Body of pancreas (tissue), 4 donors: ENCODE measurements at regions not wholly inside any gene's neighbourhood (a gene's known extent, or its start where the extent isn't known, plus 50 kb on each side); places are given as distances from the start of the nearest gene placed in this dataset.
A peak's percentile ranks its signal among the peaks of the same experiment; 100 is the strongest.

Experiments used
- ATAC-seq: fragments of 150-250 bp; one replicate; pipeline ENCODE4 v1.9.1; 2016
- DNase-seq, 4 donors: peaks; one replicate each; pipeline ENCODE4 v3.0.0-alpha.2; 2019
- H3K27ac ChIP-seq, 4 donors: fragments of 200-600 bp; sonication (generic); 1 replicate in 3 of 4; 2 replicates in 1 of 4; pipeline versions ENCODE4 v1.5.1 to v1.6.1; 2016 to 2019; ENCODE audit warnings: mild to moderate bottlenecking in 1 of 4, mixed read lengths in 1 of 4, moderate library complexity in 1 of 4
- H3K27me3 ChIP-seq, 2 donors: fragments of 200-600 bp; sonication (generic); one replicate each; pipeline ENCODE4 v1.6.0; 2016; ENCODE audit warnings: mild to moderate bottlenecking in 1 of 2
- H3K36me3 ChIP-seq, 2 donors: fragments of 200-600 bp; sonication (generic); replicated peaks in 1 of 2; 2 replicates each; pipeline ENCODE4 v1.5.1; 2016; ENCODE audit warnings: low read depth in 2 of 2; ENCODE audit not compliant: insufficient read depth in 1 of 2
- H3K4me1 ChIP-seq: fragments of 200-600 bp; sonication (generic); one replicate; pipeline ENCODE4 v1.6.0; 2016
- H3K4me3 ChIP-seq, 2 donors: fragments of 200-600 bp; sonication (generic); 1 replicate in 1 of 2; 2 replicates in 1 of 2; pipeline ENCODE4 v1.5.1; 2016 to 2019
- H3K9me3 ChIP-seq, 3 donors: fragments of 200-600 bp; sonication (generic); 1 replicate in 2 of 3; 2 replicates in 1 of 3; pipeline ENCODE4 v1.5.1; 2016
- POLR2A ChIP-seq, 3 donors: fragments of 450-650 bp; IDR thresholded peaks; one replicate each; pipeline ENCODE4 v1.6.1; 2016; ENCODE audit warnings: antibody characterized with exemption in 3 of 3, mild to moderate bottlenecking in 2 of 3
- WGBS, 2 donors: methylation state at CpG; one replicate each; pipeline ENCODE4 v1.1.5; 2017; 5-methylcytosine and 5-hydroxymethylcytosine counted together
- intact Hi-C: fragments of 100-400 bp; cut with DNase I; formaldehyde crosslinking; loops from one replicate; pipeline ENCODE4 v1.15.1; 2023
- TF ChIP-seq, protein P1 (sequence below), 7 experiments: fragments of 450-650 bp in 4 of 7; fragments of 200-600 bp in 3 of 7; sonication (generic) in 3 of 7; IDR thresholded peaks; one replicate each; pipeline ENCODE4 v1.5.1; 2016 to 2019; ENCODE audit warnings: antibody characterized with exemption in 7 of 7

DNA sequence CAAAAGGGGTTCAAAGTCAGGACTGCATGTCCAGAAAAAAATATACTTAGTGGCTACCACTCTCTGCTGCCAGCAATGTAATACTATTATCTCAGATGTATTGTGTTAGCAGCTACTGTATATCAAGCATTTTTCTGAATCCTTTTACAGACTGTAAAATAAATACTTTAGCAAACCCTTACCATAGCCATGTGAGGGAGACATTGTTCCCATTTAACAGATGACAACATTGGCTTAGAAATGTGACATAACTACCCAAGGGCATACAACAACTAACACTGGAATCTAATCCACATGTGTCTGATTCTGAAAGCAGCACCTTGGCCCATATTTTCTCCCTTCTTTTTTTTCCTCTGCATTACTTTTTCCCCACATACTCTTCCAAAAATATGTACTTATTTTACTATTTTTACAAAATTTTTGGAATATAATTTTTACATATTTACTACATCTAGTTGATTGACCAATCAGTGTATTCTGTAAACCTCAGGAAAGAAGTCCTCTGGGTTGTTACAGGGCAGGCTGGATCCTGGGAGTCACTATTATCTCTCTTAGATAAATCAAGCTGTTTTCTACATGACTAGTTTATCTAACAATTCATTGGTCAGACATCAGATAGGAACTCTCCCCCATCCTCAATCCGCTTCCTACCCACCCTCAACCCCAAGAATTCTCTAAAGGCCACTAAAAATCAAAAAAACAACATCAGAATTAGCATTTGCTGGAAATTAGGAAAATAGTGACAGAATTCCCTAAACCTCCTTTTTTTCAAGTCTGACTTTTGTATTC is 154.1 kb downstream of the BTG1 start:
- H3K9me3 ChIP-seq: no peaks in the 10 kb centered on the region
- WGBS, 2 donors: 89 to 93% methylated on average over 1 of the region's 1 CpG
- no peaks in the 10 kb centered on the region for H3K4me1 ChIP-seq
- TF ChIP-seq, protein P1, sequence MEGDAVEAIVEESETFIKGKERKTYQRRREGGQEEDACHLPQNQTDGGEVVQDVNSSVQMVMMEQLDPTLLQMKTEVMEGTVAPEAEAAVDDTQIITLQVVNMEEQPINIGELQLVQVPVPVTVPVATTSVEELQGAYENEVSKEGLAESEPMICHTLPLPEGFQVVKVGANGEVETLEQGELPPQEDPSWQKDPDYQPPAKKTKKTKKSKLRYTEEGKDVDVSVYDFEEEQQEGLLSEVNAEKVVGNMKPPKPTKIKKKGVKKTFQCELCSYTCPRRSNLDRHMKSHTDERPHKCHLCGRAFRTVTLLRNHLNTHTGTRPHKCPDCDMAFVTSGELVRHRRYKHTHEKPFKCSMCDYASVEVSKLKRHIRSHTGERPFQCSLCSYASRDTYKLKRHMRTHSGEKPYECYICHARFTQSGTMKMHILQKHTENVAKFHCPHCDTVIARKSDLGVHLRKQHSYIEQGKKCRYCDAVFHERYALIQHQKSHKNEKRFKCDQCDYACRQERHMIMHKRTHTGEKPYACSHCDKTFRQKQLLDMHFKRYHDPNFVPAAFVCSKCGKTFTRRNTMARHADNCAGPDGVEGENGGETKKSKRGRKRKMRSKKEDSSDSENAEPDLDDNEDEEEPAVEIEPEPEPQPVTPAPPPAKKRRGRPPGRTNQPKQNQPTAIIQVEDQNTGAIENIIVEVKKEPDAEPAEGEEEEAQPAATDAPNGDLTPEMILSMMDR (IDR thresholded peaks at IDR 0.05): peak in 3 of 7 experiments; percentile 17 to 20 (median 20)
- TF ChIP-seq POLR2A (IDR thresholded peaks at IDR 0.05): no peak
- intact Hi-C loops: no loop called here
- H3K36me3 ChIP-seq: no peaks in the 10 kb centered on the region
- DNase-seq (no peak), ATAC-seq (no peak)
- H3K27me3 ChIP-seq: no peaks in the 10 kb centered on the region
- H3K4me3 ChIP-seq: no peak overlapping the region
- no peak overlapping the region for H3K27ac ChIP-seq

DNA sequence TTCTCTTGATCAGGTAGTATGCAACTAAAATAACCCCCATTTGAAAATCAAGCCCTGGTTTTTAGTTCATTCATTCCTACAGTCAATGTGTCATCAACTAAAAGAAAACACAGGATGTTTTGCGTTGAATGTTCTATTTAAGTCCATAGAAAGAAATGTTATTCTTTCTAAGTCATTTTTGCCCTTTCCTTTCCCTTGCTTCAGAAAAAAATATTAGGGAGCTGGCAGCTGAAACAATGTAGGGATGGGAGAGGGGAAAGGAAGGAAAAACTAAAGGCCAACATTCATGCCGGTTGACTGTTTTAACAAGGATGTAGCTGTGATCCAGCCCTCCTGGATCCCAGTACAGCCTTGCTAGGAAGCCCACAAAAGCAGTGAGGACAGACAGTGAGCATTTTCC is 155.1 kb downstream of the BTG1 start:
- Histone ChIP-seq H3K9me3 (no peaks in the 10 kb centered on the region), H3K36me3 (no peaks in the 10 kb centered on the region), H3K27me3 (no peaks in the 10 kb centered on the region), H3K27ac (no peak overlapping the region), H3K4me1 (peaks cover 8% of the 10 kb centered on the region), H3K4me3 (no peak overlapping the region)
- WGBS, 2 donors: 87 to 91% methylated on average over 2 of the region's 2 CpGs
- intact Hi-C loops: no loop called here
- no peak for ATAC-seq
- no peak for TF ChIP-seq POLR2A (IDR thresholded peaks at IDR 0.05)
- no peak for DNase-seq

DNA sequence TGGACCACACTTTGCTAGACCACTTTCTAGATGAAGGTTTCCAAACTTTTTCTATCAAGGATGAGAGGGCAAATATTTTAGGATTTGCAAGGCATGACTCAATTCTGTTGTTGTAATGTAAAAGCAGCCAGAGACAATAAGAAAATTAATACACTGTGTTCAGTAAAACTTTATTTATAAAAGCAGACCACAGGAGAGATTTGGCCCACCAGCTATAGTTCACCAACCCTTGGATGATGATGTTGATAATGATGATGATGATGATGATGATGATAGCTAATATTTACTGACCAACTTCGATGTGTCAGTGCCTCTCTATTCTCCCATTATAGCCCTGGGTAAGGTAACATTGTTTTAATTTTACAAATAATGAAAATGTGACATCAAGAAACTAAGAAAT is 156.5 kb downstream of the BTG1 start:
- ATAC-seq (no peak), DNase-seq (no peak)
- Histone ChIP-seq H3K9me3 (no peaks in the 10 kb centered on the region), H3K27me3 (no peaks in the 10 kb centered on the region), H3K4me3 (no peak overlapping the region), H3K36me3 (no peaks in the 10 kb centered on the region), H3K4me1 (peaks cover 13% of the 10 kb centered on the region), H3K27ac (no peak overlapping the region)
- 77 to 80% methylated on average over 1 of the region's 1 CpG for WGBS, 2 donors
- TF ChIP-seq, protein P1 (IDR thresholded peaks at IDR 0.05): no peak
- TF ChIP-seq POLR2A (IDR thresholded peaks at IDR 0.05): no peak
- intact Hi-C loops: no loop called here

DNA sequence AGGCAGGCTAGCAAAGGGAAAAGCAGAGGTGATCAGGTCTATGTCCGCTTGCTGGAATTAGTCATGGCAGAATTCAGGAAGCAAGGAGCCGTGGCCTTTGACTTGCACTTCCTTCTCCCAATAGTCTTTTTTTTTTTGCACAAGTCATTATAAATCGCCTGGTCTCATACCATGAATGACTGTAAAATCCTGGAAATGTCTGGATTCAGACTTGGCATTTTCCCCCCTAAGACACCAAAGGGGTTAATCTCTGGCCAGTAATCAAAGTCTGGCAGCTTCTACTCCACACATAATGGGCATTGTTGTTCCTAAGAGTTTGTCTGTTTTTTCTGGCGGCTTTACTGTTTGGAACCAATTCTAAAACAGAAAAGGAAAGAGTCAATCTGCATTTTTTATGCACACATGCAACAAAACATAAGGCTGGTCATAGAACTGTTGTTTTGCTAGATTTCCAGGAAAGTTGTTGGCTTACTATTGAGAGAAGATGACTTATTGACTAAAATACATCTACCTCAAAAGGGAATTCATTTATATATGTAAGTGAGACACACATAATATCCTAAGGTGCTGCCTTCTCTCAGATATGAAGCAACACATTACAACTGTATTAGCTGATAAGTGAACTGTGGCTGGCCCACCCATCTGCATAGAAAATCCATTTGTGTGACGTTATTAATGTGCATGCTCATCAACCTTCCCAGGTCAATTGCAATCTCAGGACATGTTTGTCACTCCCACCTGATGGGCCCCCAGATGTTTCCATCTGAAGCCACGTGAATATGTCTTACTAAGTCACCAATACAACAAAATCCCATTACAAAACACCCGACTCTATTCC is 157.3 kb downstream of the BTG1 start:
- TF ChIP-seq, protein P1 (IDR thresholded peaks at IDR 0.05): no peak
- no peak for TF ChIP-seq POLR2A (IDR thresholded peaks at IDR 0.05)
- Histone ChIP-seq H3K27ac (no peak overlapping the region), H3K4me3 (no peak overlapping the region), H3K27me3 (no peaks in the 10 kb centered on the region), H3K4me1 (peaks cover 13% of the 10 kb centered on the region), H3K36me3 (no peaks in the 10 kb centered on the region), H3K9me3 (no peaks in the 10 kb centered on the region)
- ATAC-seq (no peak), DNase-seq (no peak)
- intact Hi-C loops: no loop called here
- 69 to 73% methylated on average over 7 of the region's 7 CpGs for WGBS, 2 donors

DNA sequence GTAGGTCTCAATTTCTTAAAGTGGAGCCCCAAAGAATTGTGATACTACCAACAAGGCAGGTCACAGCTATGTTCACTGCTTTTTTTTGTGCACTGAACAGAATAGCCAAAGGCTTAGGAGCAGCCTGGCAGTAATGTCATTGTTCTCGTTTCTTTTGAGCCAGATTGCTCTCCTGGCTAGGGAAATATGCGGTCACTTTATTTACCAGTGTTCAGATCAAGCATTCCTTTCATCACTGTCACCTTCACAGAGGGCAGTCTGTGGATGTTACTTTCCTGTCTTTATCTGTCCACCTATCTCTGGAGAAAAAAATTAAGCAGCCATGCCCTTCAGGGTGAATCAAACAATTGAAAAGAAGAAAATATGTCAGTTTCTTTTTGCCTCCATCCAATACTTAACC is 159.6 kb downstream of the BTG1 start:
- DNase-seq (no peak), ATAC-seq (peak; percentile 56)
- Histone ChIP-seq H3K36me3 (no peaks in the 10 kb centered on the region), H3K27ac (no peak overlapping the region), H3K9me3 (no peaks in the 10 kb centered on the region), H3K4me3 (no peak overlapping the region), H3K27me3 (no peaks in the 10 kb centered on the region), H3K4me1 (peaks cover 24% of the 10 kb centered on the region)
- intact Hi-C loops: no loop called here
- TF ChIP-seq POLR2A (IDR thresholded peaks at IDR 0.05): no peak
- TF ChIP-seq, protein P1 (IDR thresholded peaks at IDR 0.05): no peak
- 36 to 42% methylated on average over 2 of the region's 2 CpGs for WGBS, 2 donors
